OCI-LY7 (cell line): ENCODE measurements at regions not wholly inside any gene's neighbourhood (a gene's known extent, or its start where the extent isn't known, plus 50 kb on each side); places are given as distances from the start of the nearest gene placed in this dataset.

ENCODE experiments used
- BruUV-seq: library from RNA; stranded (reverse); fragments of 400-500 nt; replicated peaks from 2 replicates; lab custom pipeline; 2021; lab: Mats Ljungman, UMichigan
- CTCF ChIA-PET: fragments of 300-600 bp; sonication (Branson Sonifier 250); formaldehyde crosslinking; loops from one replicate; lab custom pipeline; 2022; ENCODE audit warnings: antibody characterized with exemption; ENCODE audit not compliant: unreplicated experiment; lab: Charles Lee
- POLR2A ChIA-PET: fragments of 300-600 bp; sonication (Branson Sonifier 250); formaldehyde crosslinking; loops from one replicate; lab custom pipeline; 2022; ENCODE audit warnings: antibody characterized with exemption; lab: Charles Lee
- DNase-seq: peaks from one replicate; pipeline ENCODE4 v3.0.0-alpha.2; 2015; ENCODE audit warnings: low spot score
- H2AFZ ChIP-seq: fragments of 200-600 bp; sonication (generic), shearing (Covaris generic); 2 replicates; pipeline ENCODE4 v1.6.1; 2014; ENCODE audit warnings: mild to moderate bottlenecking, antibody characterized with exemption, low read length, moderate library complexity
- H3K27ac ChIP-seq: fragments of 200-600 bp; sonication (generic); 2 replicates; pipeline ENCODE4 v1.5.1; 2014; ENCODE audit warnings: mixed run types, low read depth, mild to moderate bottlenecking, moderate library complexity, low read length, inconsistent platforms; ENCODE audit not compliant: poor library complexity, severe bottlenecking
- H3K36me3 ChIP-seq: fragments of 200-600 bp; sonication (generic); 2 replicates; pipeline ENCODE4 v1.6.1; 2014; ENCODE audit warnings: mild to moderate bottlenecking, antibody characterized with exemption, low read length, moderate library complexity, mixed read lengths; ENCODE audit not compliant: insufficient read depth
- H3K4me1 ChIP-seq: fragments of 200-600 bp; sonication (generic); 2 replicates; pipeline ENCODE4 v1.5.1; 2014; ENCODE audit warnings: mild to moderate bottlenecking, low read length; ENCODE audit not compliant: insufficient read depth, poor library complexity, severe bottlenecking
- H3K4me2 ChIP-seq: fragments of 200-600 bp; sonication (generic); 2 replicates; pipeline ENCODE4 v1.6.1; 2014; ENCODE audit warnings: mild to moderate bottlenecking, low read length
- H3K4me3 ChIP-seq: fragments of 200-600 bp; sonication (generic); 2 replicates; pipeline ENCODE4 v1.5.1; 2014; ENCODE audit warnings: mild to moderate bottlenecking, low read depth, low read length; ENCODE audit not compliant: poor library complexity, severe bottlenecking
- H3K79me2 ChIP-seq: fragments of 200-600 bp; sonication (generic); 2 replicates; pipeline ENCODE4 v1.6.1; 2016; ENCODE audit warnings: low read depth, mild to moderate bottlenecking, low read length, moderate library complexity, mixed read lengths; ENCODE audit not compliant: insufficient read depth
- H3K9me2 ChIP-seq: fragments of 200-600 bp; sonication (generic); 2 replicates; pipeline ENCODE4 v1.6.1; 2016; ENCODE audit warnings: mild to moderate bottlenecking, low read length, mixed read lengths; ENCODE audit not compliant: insufficient read depth
- H3K9me3 ChIP-seq: fragments of 200-600 bp; sonication (generic); 2 replicates; pipeline ENCODE4 v1.6.1; 2014; ENCODE audit warnings: mild to moderate bottlenecking, mixed run types, low read length, mixed read lengths
- H4K20me1 ChIP-seq: fragments of 200-600 bp; sonication (generic); 2 replicates; pipeline ENCODE4 v1.6.1; 2014; ENCODE audit warnings: mild to moderate bottlenecking, antibody characterized with exemption, low read length, moderate library complexity, mixed read lengths; ENCODE audit not compliant: insufficient read depth
- EZH2phosphoT487 ChIP-seq: fragments of 200-600 bp; sonication (generic); IDR thresholded peaks from 2 replicates; pipeline ENCODE4 v1.6.1; 2018; ENCODE audit warnings: low read depth, borderline replicate concordance, mild to moderate bottlenecking, mixed run types, antibody characterized with exemption, low read length, moderate library complexity, mixed read lengths
- intact Hi-C: fragments of 100-400 bp; cut with micrococcal nuclease; formaldehyde crosslinking; loops from one replicate; pipeline ENCODE4 v1.10.0; 2022; ENCODE audit not compliant: unreplicated experiment
- TF ChIP-seq, protein P1 (sequence below): fragments of 200-600 bp; sonication (generic); conservative IDR thresholded peaks from 2 replicates; pipeline ENCODE4 v1.5.1; 2014; ENCODE audit warnings: mild to moderate bottlenecking, antibody characterized with exemption, low read length, moderate library complexity, mixed read lengths

DNA sequence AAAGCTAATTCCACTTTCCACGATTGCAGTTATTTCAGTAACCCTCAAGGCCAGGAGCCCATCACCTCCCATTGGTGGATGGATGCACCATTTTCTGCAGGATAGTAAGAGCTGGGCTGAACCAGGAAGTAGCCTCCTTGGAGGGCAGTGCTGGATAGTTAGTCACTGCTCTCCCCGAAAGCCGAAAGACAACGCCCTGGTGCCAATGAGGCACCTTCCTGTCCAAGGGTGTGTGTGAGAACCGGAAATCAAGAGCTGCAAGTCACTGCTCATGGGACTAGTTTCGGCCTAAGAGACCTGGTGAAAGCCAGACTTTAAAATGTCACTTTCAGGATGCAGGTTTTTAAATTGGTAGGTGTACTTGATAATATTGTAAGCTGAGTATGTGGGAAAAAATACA is 203.8 kb upstream of the HS3ST1 start:
- no peak overlapping the region; the same call in 1 of the 2 replicates for H2AFZ ChIP-seq
- TF ChIP-seq, protein P1, sequence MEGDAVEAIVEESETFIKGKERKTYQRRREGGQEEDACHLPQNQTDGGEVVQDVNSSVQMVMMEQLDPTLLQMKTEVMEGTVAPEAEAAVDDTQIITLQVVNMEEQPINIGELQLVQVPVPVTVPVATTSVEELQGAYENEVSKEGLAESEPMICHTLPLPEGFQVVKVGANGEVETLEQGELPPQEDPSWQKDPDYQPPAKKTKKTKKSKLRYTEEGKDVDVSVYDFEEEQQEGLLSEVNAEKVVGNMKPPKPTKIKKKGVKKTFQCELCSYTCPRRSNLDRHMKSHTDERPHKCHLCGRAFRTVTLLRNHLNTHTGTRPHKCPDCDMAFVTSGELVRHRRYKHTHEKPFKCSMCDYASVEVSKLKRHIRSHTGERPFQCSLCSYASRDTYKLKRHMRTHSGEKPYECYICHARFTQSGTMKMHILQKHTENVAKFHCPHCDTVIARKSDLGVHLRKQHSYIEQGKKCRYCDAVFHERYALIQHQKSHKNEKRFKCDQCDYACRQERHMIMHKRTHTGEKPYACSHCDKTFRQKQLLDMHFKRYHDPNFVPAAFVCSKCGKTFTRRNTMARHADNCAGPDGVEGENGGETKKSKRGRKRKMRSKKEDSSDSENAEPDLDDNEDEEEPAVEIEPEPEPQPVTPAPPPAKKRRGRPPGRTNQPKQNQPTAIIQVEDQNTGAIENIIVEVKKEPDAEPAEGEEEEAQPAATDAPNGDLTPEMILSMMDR: no peak
- TF ChIP-seq EZH2phosphoT487: no peak

DNA sequence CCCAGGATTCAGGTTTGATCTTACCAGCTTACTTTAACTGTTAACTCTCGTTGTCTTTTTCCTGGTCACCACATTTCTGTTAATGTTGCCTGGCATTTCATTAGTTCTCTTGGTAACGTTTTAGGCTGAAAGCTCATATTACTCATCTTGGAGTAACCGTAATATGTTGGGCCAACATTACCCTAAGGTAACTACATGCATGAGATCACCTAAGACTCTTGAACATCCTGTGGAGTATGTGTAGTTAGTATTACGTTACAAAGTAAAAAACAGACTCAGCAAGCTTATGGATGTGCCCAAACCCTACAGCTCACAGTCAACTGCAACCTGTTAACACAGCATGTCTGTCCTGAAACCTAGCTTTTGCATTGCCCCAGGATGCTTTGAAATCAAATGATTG is 203.3 kb upstream of the HS3ST1 start:
- Histone ChIP-seq H3K27ac (no peak overlapping the region), H3K4me3 (no peak overlapping the region), H2AFZ (no peak overlapping the region), H4K20me1 (no peaks in the 10 kb centered on the region), H3K9me3 (no peaks in the 10 kb centered on the region), H3K4me2 (no peak overlapping the region), H3K36me3 (no peaks in the 10 kb centered on the region), H3K9me2 (no peaks in the 10 kb centered on the region), H3K79me2 (no peaks in the 10 kb centered on the region), H3K4me1 (no peaks in the 10 kb centered on the region)
- no peak for TF ChIP-seq EZH2phosphoT487
- TF ChIP-seq, protein P1: no peak
- no TSS peak for BruUV-seq
- POLR2A ChIA-PET: interaction anchor here (0.6 kb wide), 1 partner anchor 17 kb away, joined by 7 read pairs; no protein-coding TSS in a partner anchor
- intact Hi-C loops: no loop called here
- CTCF ChIA-PET: no interaction called here
- DNase-seq: no peak

More for the DNA sequence above, 203.8 kb upstream of the HS3ST1 start:
- Histone ChIP-seq H3K27ac (no peak overlapping the region), H3K4me2 (no peak overlapping the region), H3K79me2 (no peaks in the 10 kb centered on the region), H3K9me2 (no peaks in the 10 kb centered on the region), H3K9me3 (no peaks in the 10 kb centered on the region), H3K4me1 (no peaks in the 10 kb centered on the region), H3K36me3 (no peaks in the 10 kb centered on the region), H3K4me3 (no peak overlapping the region), H4K20me1 (no peaks in the 10 kb centered on the region)
- ChIA-PET CTCF (no interaction called here), POLR2A (interaction anchor here (0.9 kb wide), 1 partner anchor 11 kb away, joined by 3 read pairs; no protein-coding TSS in a partner anchor)
- no peak for DNase-seq
- BruUV-seq: no TSS peak
- intact Hi-C loops: no loop called here

DNA sequence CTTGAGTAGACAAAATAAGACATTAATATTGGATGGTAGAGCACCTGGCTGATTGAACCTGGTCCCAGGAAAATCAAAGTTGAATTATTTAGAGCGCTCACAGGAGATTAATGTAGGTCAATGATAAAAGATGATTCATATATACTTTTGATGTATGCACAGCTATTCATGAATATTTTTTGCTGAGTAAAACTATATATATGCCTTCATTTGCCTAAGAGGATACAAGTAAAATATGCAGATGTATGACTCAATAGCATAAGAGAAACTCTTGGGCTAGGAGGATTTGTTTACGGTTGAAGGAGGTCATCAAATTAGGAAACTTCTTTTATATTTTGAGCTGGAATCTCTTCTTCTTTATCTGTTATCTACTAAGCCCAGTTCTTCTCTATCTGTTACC is 202.7 kb upstream of the HS3ST1 start:
- H3K4me3 ChIP-seq: no peak overlapping the region
- ChIA-PET POLR2A (interaction anchor here (0.6 kb wide), 1 partner anchor 18 kb away, joined by 7 read pairs; no protein-coding TSS in a partner anchor), CTCF (no interaction called here)
- TF ChIP-seq, protein P1: no peak
- no peak for TF ChIP-seq EZH2phosphoT487
- intact Hi-C loops: no loop called here
- BruUV-seq: no TSS peak
- no peak overlapping the region for H2AFZ ChIP-seq
- H4K20me1 ChIP-seq: no peaks in the 10 kb centered on the region
- H3K9me3 ChIP-seq: no peaks in the 10 kb centered on the region
- no peaks in the 10 kb centered on the region for H3K36me3 ChIP-seq
- H3K9me2 ChIP-seq: no peaks in the 10 kb centered on the region
- no peak overlapping the region for H3K27ac ChIP-seq
- H3K4me2 ChIP-seq: no peak overlapping the region
- H3K79me2 ChIP-seq: no peaks in the 10 kb centered on the region
- no peak for DNase-seq
- no peaks in the 10 kb centered on the region for H3K4me1 ChIP-seq
